Epithelial cell of esophagus (primary cell): ENCODE measurements at regions not wholly inside any gene's neighbourhood (a gene's known extent, or its start where the extent isn't known, plus 50 kb on each side); places are given as distances from the start of the nearest gene placed in this dataset.

Experiments
- DNase-seq: peaks from one replicate; pipeline ENCODE4 v3.0.0; 2010; ENCODE audit warnings: low read depth
- H3K4me3 ChIP-seq: 2 replicates; pipeline ENCODE4 v1.5.1; 2011; ENCODE audit warnings: mild to moderate bottlenecking, low read length, control low read depth
- CTCF ChIP-seq: IDR thresholded peaks from 2 replicates; pipeline ENCODE4 v1.5.1; 2011; ENCODE audit warnings: low read depth, mild to moderate bottlenecking, low read length, control low read depth, inconsistent platforms; ENCODE audit not compliant: insufficient read depth; ENCODE audit errors: missing control alignments

- TF ChIP-seq CTCF, result no peak
- H3K4me3 ChIP-seq, result no peak overlapping the region
- no peak for DNase-seq
Observed at GRCh38 chr15:95298729-95299128, 1031.8 kb upstream of the NR2F2 start.

GRCh38 chr15:95300958-95301357 is 1029.5 kb upstream of the NR2F2 start:
- no peak overlapping the region for H3K4me3 ChIP-seq
- no peak for TF ChIP-seq CTCF
- DNase-seq, result peak; percentile 47

GRCh38 chr15:95302206-95302605 is 1028.3 kb upstream of the NR2F2 start:
- no peak for TF ChIP-seq CTCF
- peak; percentile 46 for DNase-seq

GRCh38 chr15:95302809-95303208 is 1027.7 kb upstream of the NR2F2 start:
- no peak for DNase-seq
- TF ChIP-seq CTCF, result no peak
- H3K4me3 ChIP-seq, result no peak overlapping the region

More at GRCh38 chr15:95302206-95302605, 1028.3 kb upstream of the NR2F2 start:
- no peak overlapping the region for H3K4me3 ChIP-seq

GRCh38 chr15:95303713-95304112 is 1026.8 kb upstream of the NR2F2 start:
- H3K4me3 ChIP-seq, result no peak overlapping the region
- TF ChIP-seq CTCF, result no peak
- DNase-seq, result no peak

- no peak overlapping the region for H3K4me3 ChIP-seq
- TF ChIP-seq CTCF, result no peak
- no peak for DNase-seq
Observed at GRCh38 chr15:95304151-95304946, 1026.2 kb upstream of the NR2F2 start.

- no peak overlapping the region for H3K4me3 ChIP-seq
- TF ChIP-seq CTCF, result no peak
- DNase-seq, result no peak
Observed at GRCh38 chr15:95304947-95305400, 1025.5 kb upstream of the NR2F2 start.
